ENCODE measurements at regions not wholly inside any gene's neighbourhood (a gene's known extent, or its start where the extent isn't known, plus 50 kb on each side); places are given as distances from the start of the nearest gene placed in this dataset.

DNA sequence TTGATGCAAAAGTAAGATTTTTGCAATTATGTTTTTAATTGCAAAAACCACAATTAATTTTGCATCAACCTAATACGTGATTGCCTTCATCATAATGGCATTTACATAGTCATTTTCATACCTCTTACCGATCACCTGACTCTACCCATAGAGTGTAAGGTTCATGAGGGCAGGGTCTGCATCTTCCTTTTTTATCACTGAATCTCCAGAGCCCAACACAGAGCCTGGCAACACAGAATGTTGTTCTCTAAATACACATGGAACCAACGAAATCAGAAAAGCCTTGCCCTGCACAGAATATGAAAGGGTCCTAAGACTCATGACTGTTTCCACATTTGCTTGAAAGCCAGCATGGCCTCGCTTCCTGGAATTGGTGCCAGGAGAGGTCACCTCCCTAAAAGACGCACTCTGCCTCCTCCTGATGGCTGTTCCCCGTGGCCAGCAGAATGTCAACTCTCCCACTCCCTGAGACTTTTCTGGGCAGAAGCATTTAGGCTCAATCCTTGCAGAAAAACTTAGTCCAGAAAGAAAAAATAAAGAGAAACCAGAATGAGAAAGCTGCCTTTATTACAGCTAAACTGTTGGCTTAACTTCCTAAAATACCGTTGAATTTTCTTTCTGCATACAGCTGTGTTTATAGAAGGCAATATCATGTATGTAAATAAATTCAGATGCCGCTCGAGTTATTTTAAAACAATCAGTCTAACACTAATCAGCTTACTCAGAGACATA is 327.8 kb upstream of the MAF start:
- TF ChIP-seq, protein P1, sequence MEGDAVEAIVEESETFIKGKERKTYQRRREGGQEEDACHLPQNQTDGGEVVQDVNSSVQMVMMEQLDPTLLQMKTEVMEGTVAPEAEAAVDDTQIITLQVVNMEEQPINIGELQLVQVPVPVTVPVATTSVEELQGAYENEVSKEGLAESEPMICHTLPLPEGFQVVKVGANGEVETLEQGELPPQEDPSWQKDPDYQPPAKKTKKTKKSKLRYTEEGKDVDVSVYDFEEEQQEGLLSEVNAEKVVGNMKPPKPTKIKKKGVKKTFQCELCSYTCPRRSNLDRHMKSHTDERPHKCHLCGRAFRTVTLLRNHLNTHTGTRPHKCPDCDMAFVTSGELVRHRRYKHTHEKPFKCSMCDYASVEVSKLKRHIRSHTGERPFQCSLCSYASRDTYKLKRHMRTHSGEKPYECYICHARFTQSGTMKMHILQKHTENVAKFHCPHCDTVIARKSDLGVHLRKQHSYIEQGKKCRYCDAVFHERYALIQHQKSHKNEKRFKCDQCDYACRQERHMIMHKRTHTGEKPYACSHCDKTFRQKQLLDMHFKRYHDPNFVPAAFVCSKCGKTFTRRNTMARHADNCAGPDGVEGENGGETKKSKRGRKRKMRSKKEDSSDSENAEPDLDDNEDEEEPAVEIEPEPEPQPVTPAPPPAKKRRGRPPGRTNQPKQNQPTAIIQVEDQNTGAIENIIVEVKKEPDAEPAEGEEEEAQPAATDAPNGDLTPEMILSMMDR (IDR thresholded peaks at IDR 0.05), result no peak
- no peak for TF ChIP-seq POLR2AphosphoS5 (IDR thresholded peaks at IDR 0.05)
- TF ChIP-seq POLR2A (IDR thresholded peaks at IDR 0.05), result no peak
